ENCODE measurements at regions not wholly inside any gene's neighbourhood (a gene's known extent, or its start where the extent isn't known, plus 50 kb on each side); places are given as distances from the start of the nearest gene placed in this dataset.

DNA sequence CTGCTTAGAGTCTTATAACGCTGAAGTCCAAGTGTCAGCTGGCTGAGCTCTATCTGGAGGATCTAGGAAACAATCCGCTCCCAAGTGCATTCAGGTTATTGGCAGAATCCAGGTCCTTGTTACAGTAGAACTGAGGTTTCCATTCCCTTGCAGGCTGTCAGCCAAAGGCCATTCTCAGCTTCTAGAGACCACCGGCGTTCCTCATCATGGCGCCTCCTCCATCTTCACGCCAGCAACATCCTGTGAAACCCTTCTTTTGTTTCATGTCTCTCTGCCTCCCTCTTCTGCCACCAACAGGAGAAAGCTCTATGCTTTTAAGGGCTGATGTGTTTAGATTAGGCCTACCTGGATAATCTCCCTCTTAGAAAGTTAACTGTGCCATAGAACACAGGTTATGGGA, 133.0 kb upstream of the RASSF8 start:
- DNase-seq (ENCODE audit: low read depth in 3 of 3) = no peak

DNA sequence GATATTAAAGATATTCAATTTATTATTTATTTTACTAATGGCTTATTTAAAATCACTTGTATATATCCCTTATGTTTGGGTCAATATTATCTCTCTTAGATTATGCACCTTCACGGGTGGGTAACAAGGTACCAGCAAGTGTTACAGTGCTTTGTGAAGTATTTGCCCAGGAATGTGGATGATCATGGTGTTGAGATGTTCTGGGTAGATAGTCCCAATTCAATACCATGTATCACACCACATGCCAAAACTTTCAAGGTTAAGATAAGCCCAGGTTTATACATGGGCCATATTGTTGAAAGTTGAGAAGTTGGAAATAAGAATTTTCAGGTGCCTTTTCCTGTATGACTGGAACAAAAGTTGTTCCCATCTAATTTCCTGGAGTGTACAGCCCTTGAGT, 131.3 kb upstream of the RASSF8 start:
- no peak for DNase-seq (ENCODE audit: low read depth in 3 of 3)

DNA sequence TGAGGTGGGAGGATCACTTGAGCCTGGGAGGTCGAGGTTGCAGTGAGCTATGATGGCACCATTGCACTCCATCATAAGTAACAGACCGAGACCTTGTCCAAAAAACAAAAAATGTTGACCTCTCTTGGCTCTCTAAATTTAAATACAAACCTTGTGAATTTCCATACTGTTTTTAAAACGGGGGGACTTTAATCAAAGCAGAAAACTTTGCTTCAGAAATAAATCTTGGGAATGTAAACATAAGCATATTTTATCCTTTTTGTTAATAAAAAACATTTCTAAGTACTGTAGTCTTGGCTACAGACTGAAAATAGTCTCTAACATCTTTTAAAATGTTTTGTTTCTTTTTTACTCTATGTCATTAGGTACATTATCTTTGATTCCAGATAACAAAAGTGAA, 130.7 kb upstream of the RASSF8 start:
- DNase-seq (ENCODE audit: low read depth in 3 of 3) = no peak

DNA sequence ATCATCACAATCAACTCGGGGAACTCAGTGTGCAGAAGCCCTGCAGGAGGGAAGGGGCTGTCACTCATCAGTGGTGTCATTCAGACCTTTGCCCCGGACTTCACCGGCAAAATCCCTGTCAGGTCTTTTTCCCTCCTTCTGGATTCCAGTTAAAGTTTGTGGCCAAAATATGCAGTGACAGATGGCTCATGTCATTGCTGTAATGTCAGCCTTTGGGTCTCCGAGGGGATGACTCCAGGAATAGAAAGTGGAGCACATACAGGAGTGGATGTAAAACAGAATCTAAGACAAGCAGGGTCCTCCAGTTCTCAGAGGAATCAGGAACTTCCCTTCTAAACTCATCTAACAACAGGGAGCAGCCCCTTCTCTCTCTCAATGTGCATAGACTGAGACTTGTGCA, 130.3 kb upstream of the RASSF8 start:
- no peak for DNase-seq (ENCODE audit: low read depth in 3 of 3)

DNA sequence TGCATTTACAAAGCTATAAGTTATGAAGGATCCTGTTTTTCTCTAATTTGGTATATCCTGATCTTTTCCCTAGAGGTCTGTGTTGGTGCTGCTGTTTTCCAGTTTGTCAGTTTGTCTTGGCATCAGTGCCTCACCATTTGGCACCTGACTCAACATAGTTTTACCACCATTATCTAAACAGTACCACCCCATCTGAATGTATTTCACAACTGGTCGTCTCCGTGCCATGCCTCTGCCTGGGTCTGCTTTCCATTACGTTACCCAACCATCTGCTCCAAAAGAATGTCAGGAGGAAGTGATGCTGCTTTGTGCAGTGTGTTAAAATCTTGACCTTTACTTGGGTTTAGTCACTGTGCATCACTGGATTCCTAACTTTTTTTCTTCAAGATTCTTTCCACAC, 129.3 kb upstream of the RASSF8 start:
- no peak for DNase-seq (ENCODE audit: low read depth in 3 of 3)

DNA sequence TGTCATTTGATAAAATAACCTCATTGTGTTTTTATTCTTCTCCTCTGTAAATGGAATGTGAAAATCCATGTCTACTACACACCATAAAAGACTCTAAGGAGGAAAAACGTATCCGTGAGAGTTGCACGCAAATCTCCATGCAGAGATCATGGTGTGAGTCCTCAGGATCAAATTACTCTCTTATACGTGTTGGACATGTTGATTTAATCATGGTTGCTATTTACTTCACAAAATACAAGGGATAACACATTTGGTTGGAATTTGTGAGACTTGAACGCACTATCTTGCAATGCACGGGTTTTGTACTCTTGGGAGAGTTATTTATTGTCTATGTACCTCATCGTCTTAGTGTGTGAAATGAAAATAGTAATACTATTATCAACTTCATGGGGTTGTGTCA, 128.0 kb upstream of the RASSF8 start:
- DNase-seq (ENCODE audit: low read depth in 3 of 3) = no peak

DNA sequence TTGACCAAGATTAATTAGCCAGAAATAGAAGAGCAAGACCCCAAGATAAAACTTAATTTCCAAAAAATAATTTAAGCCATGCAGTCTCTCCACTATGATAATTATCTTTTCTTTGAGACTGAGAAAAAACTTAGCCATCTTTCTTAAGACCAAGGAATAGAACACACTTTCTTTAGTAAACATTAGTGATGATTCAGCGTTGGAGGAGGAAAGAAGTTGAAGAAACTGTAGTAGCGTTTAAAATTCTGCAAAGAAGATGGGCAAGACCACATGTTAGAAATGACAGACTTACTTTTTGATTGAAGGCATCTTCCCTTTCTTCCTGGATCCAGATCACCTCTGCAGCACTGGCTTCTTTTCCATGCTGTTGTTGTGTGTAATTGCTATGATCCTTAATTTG, 124.8 kb upstream of the RASSF8 start:
- DNase-seq (ENCODE audit: low read depth in 3 of 3) = no peak

DNA sequence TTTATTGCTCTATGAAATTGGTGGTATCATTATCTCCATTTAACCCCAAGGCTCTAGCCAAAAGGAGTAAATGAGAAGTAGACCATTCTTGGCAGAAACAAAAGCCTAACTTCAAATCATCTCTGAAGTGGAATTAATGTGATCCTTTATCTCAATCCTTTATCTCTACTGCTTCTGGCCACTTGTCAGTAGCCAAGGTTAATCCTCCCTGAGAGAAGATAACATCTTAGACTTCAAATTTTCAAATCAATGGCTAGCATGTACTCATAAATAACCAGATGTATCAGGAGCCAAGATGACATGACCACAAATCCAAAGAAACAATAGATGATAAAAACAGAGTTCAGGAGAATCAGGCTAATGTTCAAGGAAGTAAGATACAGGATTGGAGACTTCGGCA, 123.1 kb upstream of the RASSF8 start:
- no peak for DNase-seq (ENCODE audit: low read depth in 3 of 3)

DNA sequence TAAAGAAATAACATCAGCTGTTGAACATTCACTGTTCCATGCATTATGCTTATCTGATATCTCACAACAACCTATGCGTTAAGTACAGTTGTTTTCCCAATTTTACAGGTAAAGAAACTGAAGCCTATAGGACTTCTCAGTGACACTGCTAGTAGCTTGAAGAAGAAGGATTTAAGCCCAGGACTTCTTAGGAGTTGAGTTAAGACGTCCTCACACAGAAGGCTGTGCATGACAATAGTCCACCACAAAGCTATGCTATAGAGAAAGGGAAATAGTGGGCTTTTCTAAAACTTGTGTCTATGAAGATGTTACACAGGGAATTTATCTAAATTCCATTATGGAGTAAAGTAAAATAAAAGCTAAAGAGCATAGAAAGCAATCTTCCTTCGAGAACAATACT, 120.5 kb upstream of the RASSF8 start:
- no peak for DNase-seq (ENCODE audit: low read depth in 3 of 3)

DNA sequence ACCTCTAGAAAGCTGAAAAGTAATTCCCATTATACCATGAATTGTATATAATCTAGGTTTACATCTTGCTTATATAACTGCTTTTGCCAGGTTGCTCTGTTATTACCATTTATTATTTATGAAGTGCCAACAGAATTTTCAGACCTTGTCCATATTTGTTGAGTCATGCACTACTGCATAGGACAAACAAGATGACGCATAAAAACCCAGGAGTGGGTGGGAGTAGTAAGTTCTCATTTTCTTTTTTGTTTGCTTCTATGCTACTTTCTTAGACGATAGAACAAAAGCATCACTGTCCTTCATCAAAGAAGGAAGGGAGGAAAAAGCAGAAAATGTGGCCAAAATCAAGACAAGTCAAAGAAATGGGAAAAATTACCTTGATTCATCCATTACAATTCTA, 119.0 kb upstream of the RASSF8 start:
- no peak for DNase-seq (ENCODE audit: low read depth in 3 of 3)

DNA sequence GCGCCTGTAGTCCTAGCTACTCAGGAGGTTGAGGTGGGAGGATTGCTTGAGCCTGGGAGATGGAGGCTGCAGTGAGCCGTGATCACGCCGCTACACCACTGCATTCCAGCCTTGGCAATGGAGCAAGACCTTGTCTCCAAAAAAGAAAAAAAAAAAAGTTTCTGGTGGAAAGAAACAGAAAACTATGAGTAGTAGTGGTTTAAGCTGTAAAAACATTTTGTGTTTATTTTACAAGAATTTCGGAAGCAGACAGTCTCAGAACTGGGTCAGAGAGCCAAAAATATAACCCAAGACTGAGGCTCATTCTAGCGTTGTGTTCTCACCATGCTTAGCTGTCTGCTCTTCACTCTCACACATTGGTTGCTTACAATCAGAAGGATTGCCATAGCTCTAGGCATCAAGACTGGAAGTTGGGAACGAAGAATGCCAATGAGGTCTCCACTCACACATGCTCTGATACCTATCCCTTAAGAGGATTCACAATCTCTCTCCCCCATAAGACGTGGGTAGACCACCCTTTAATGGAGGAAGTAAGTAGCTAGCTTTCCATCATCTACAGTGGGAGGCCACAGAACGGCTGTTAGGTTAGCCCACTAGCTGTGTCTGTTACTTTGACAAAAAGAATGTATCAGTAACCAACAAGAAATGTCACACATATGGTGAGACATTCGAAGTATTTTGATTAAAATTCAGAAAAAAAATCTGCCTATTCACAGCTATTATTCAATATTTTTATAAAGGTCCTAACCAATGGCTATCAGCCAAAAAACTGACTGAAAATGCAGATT, 117.6 kb upstream of the RASSF8 start:
- no peak for DNase-seq (ENCODE audit: low read depth in 3 of 3)

DNA sequence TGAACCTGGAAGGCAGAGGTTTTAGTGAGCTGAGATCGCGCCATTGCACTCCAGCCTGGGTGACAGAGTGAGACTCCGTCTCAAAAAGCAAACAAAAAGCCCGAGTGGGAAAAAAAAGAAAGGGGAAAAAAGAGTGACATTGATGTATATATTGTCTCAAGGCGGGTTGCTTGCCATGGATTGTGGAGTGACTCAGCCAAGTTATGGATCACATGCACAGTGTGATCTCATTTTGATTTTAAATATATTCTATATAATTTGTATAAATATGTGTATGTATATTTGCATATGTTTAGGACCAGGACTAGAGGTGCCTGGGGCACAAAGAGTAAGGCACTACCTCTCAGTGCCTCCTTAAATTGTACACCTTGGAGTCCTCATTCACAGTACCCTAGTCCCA, 116.2 kb upstream of the RASSF8 start:
- no peak for DNase-seq (ENCODE audit: low read depth in 3 of 3)

DNA sequence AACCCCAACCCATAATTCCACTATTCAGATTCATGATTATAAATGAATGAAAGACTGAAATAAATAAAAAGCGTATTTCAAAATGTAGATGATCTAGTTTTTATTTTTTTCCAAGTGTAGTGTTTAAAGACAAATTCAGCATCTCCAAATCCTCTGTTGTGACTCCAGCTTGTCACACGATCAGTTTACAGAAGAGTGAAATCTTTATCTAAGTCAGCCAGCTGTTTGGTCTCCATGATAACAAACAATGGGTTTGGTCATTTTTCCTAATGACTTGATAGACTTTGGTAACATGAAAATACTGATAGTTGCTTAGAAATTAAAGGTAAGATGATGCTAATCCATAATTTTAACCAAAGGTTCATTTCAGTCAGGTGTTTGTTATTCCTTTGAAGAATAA, 114.5 kb upstream of the RASSF8 start:
- DNase-seq (ENCODE audit: low read depth in 3 of 3) = no peak

DNA sequence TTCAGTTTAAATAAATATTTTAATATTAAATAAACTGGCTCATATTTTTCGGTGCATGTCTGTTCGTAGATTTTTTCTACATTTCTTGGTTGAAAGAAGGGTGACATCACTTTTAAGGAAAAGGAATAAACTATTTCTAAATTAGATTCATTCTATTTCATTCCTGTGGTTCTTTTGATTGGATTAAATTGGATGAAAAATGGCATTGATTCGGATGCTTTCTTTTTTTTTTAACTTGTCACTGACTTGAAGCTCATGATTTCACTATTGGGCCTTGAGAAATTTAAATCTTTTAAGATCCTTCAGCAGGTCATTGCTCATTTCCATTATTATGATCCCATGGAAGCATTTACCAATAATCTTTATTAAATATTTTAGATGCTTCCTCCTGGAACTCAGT, 113.1 kb upstream of the RASSF8 start:
- no peak for DNase-seq (ENCODE audit: low read depth in 3 of 3)

DNA sequence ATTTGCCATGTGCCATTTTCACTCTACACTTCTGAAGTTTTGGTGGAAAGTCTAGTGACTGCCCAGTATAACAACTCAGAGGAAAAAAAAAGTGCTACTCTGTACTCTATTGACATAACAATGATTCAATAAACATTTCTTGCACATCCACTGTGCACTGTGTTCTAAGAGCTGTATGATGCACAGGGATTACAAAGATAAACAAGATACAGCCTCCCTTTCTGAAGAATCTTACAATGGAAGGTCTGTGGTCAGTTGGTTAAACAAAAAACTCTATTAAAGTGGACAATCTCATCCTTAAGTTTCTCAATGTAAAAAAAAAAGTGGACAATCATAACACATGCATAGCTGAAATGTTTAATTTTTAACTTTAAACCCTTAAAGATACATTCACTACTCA, 105.7 kb upstream of the RASSF8 start:
- no peak for DNase-seq (ENCODE audit: low read depth in 3 of 3)

DNA sequence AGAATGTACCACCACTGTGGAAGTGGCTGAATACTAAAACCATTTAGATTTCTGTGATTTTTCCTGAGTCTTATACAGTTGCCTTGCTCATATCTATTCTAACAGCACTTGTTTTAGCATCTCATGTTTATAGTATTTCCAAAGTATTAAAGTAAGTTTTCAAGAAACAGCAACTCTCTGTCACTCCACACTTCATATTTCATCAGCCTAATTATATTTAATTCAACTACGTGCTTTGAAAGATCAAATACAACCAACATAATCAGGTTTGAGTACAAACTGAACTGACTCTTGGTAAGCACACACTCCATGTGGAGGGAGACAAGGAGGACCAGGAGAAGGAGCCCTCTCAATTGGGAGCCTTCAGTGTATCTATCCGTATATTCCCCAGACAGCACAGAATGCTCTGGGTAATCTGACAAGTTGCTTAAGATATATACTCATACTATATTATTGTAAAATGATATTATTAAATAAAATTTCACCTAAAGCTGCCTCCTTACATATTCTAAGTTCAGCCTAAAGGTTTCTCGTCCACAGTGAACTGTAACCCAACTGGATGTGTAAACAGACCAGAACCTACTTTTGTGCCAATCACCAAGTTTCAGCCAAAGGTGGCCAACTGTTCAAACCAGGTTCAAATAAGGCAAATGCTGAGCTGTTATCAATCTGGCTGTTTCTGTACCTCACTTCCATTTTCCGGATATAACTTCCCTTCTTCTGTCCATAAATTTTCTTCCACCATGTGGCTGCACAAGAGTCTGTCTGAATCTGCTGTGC, 105.0 kb upstream of the RASSF8 start:
- no peak for DNase-seq (ENCODE audit: low read depth in 3 of 3)

DNA sequence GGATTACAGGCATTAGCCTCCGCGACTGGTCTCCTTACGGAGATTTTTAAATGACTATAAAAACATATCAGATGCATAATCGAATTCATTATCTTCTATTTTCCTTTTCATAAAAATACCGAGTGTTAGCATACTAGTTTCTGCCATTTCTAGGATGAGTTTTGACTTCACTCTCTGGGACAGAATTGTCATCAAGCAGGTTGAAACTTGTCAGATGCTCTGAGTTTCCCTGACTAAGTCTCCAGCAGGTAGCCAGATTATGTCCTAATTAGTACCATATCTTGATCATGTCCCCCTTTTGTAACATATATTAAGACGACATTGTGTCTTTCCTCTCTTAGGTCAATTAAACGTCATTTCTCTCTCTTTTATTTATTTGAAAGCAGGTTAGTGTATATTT, 103.5 kb upstream of the RASSF8 start:
- DNase-seq (ENCODE audit: low read depth in 3 of 3) = no peak

DNA sequence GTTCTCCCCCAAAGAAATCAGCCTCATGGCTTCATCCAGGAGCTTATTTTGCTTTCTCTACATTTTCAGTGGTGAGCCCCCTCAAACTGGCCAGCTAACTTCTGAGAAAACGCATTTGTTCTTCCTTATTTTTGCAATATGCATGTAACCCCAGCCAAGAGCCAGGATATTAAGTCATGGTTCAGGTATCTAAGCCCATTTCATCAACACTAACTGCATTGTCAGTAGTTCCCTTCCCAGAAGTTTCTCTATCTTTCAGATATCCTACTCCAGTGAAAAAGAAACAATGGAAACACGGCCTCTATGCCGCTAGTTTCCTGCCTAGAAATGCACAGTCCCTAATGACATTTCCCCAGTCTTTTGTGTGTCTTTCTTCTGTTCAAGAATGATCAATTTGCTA, 102.8 kb upstream of the RASSF8 start:
- DNase-seq (ENCODE audit: low read depth in 3 of 3) = no peak

DNA sequence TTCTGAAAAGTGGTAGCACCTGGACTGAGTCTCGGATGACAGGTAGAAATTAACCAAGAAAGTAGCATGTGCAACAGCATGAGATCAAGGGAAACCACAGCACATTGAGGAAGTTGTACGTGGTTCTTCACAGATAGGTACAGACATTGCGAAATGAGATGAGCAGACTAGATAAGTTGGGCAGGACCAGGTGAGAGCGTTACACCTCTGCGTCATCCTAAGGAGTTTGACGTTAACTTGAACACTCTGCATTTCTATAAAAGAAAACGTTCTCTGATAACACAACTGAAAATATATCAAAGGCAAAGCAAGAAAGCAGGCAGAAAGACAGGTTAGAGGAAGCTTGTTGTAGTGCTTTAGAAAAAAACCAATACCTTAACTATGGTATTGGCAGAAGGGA, 98.5 kb upstream of the RASSF8 start:
- no peak for DNase-seq (ENCODE audit: low read depth in 3 of 3)

DNA sequence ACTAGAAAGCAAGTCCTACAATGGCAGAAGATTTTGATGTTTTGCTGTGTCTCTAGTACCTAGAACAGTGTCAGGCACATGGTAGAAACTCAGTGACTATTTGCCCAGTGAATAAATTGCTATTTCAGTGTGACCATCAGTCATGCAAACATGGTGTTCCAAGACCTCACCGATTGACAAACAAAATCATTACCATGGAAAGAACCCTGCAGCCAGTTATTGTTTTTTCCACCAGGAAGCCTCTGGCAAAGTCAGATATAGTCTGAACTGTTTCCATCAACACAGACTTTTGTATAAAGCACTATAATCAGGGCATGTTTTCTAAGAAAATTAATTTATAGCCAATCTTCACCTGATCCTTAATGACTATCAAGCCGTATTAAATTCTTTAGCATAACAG, 97.3 kb upstream of the RASSF8 start:
- DNase-seq (ENCODE audit: low read depth in 3 of 3) = no peak

DNA sequence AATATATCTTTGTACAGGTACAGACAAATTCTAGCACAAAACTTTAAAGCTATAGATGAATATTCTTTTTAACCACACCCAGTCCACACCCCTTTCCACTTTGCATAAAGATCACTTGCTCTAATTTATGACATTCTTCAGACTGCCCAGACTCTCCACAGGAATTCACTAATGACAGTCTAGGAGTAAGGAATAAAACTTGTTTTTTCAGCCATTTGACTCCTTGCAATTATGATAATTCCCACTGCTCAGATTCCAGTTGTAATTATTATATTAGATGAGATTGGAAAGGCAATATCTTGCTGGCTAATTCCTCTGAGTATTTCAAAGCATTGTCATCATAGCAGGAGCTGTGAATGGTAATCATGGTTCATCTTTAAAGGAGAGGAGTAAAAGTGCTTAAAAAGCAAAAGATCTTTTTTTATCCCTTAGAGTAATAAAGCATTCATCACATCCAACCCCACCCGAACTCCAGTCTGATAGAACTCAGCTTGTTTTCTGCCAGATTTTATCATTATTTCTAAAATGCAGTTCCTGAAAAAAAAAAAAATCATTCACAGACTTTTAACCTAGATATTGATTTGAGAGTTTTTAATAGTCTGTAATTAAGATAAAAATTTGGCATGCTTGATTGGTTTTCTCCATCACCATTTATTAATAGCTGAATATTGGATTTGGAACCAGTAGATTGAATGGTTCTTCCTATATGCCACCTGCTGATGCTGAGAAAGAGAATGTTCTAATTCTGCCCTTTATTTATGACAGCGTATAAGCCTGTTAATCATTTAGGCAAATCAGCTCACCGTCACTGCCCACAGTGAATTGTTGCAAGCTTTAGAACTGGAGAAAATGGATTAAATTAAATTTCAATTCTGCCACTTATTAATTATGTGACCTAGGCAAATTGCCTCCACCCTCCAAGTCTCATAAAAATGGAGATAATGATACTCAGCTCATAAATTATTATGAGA, 93.9 kb upstream of the RASSF8 start:
- DNase-seq (ENCODE audit: low read depth in 3 of 3) = no peak

All from stimulated activated CD4-positive, alpha-beta T cell treated with anti-CD3 and anti-CD28 coated beads, TNF-alpha, amount 100 ng/mL, for 24 hours (primary cell).